H1 (cell line): ENCODE measurements at regions not wholly inside any gene's neighbourhood (a gene's known extent, or its start where the extent isn't known, plus 50 kb on each side); places are given as distances from the start of the nearest gene placed in this dataset.

ENCODE experiments used
- CHD2 ChIP-seq: IDR thresholded peaks from 2 replicates; pipeline ENCODE4 v1.6.1; 2012; ENCODE audit warnings: low read length, improper control_type of control experiment
- CTCF ChIP-seq, 3 experiments: IDR thresholded peaks; 1 replicate in 2 of 3; 2 replicates in 1 of 3; pipeline versions ENCODE4 v1.5.1 to v1.6.1; 2011; ENCODE audit warnings: low read length in 3 of 3, mild to moderate bottlenecking in 3 of 3, inconsistent platforms in 2 of 3, low read depth in 1 of 3, moderate library complexity in 1 of 3; ENCODE audit not compliant: insufficient read depth in 1 of 3; ENCODE audit errors: control extremely low read depth in 1 of 3
- GABPA ChIP-seq: IDR thresholded peaks from 2 replicates; pipeline ENCODE4 v1.6.1; 2011; ENCODE audit warnings: mild to moderate bottlenecking, low read length, moderate library complexity, borderline replicate concordance; ENCODE audit not compliant: insufficient read depth
- POLR2A ChIP-seq, 2 experiments: IDR thresholded peaks; 1 replicate in 1 of 2; 2 replicates in 1 of 2; pipeline ENCODE4 v1.6.1; 2011; ENCODE audit warnings: low read depth in 2 of 2, low read length in 2 of 2, mild to moderate bottlenecking in 2 of 2; ENCODE audit errors: control extremely low read depth in 1 of 2
- SP1 ChIP-seq: IDR thresholded peaks from 2 replicates; pipeline ENCODE4 v1.6.1; 2011; ENCODE audit warnings: low read depth, low read length

DNA sequence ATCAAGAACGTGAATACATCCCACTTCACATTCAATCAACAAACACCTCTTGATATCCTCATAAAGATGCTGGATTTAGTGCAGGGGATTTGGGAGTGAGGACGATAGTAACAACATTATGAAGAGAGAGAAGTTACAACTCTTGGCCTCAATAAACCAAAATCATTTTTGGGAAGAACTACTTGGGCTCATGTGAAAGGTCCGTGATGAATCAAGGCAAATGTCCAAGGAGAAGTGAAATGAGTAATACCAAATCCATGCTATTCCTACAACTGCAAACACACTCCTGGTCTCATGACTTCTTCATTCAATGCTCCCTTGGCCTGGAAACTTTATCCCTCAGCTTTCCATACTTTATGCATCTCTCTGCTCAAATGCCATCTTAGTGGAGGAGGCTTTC is 162.0 kb upstream of the LMNTD1 start:
- TF ChIP-seq SP1 (no peak), GABPA (no peak), CHD2 (no peak), CTCF (IDR thresholded peaks at IDR 0.05; ENCODE audit: control extremely low read depth in 1 of 3, insufficient read depth in 1 of 3, low read depth in 1 of 3, low read length in 3 of 3) (no peak), POLR2A (IDR thresholded peaks at IDR 0.05; ENCODE audit: control extremely low read depth in 1 of 2, low read depth in 2 of 2, low read length in 2 of 2) (no peak)
